Lower leg skin (tissue), 3 donors: ENCODE measurements at regions not wholly inside any gene's neighbourhood (a gene's known extent, or its start where the extent isn't known, plus 50 kb on each side); places are given as distances from the start of the nearest gene placed in this dataset.

Experiments
- CTCF ChIP-seq, 3 donors: fragments of 450-650 bp; IDR thresholded peaks; one replicate each; pipeline ENCODE4 v1.5.1; 2016; ENCODE audit warnings: antibody characterized with exemption in 3 of 3, mild to moderate bottlenecking in 3 of 3, moderate library complexity in 2 of 3
- POLR2A ChIP-seq, 2 donors: fragments of 450-650 bp; IDR thresholded peaks; one replicate each; pipeline ENCODE4 v1.6.1; 2016 to 2017; ENCODE audit warnings: antibody characterized with exemption in 2 of 2, mild to moderate bottlenecking in 1 of 2, moderate library complexity in 1 of 2

- TF ChIP-seq CTCF (IDR thresholded peaks at IDR 0.05) (no peak), POLR2A (IDR thresholded peaks at IDR 0.05) (no peak)
Observed at GRCh38 chr1:166261511-166261910, 94.7 kb upstream of the FAM78B start.
